Upper lobe of left lung (tissue), 4 donors: ENCODE measurements at regions not wholly inside any gene's neighbourhood (a gene's known extent, or its start where the extent isn't known, plus 50 kb on each side); places are given as distances from the start of the nearest gene placed in this dataset.

Source experiments
- CTCF ChIP-seq, 6 experiments: fragments of 450-650 bp in 4 of 6; fragments of 200-600 bp in 2 of 6; sonication (generic) in 2 of 6; IDR thresholded peaks; one replicate each; pipeline ENCODE4 v1.5.1; 2016 to 2019; ENCODE audit warnings: antibody characterized with exemption in 6 of 6
- EP300 ChIP-seq, 4 donors: sonication (generic); formaldehyde crosslinking; IDR thresholded peaks; one replicate each; pipeline ENCODE4 v1.5.1; 2017; ENCODE audit warnings: antibody characterized with exemption in 4 of 4, control low read depth in 2 of 4
- POLR2A ChIP-seq, 4 donors: fragments of 450-650 bp; IDR thresholded peaks; one replicate each; pipeline ENCODE4 v1.5.1; 2016 to 2017; ENCODE audit warnings: antibody characterized with exemption in 4 of 4, mild to moderate bottlenecking in 2 of 4

GRCh38 chr4:38511702-38512101, 152.3 kb upstream of the KLF3 start:
- TF ChIP-seq CTCF (IDR thresholded peaks at IDR 0.05) (no peak), EP300 (IDR thresholded peaks at IDR 0.05) (no peak), POLR2A (IDR thresholded peaks at IDR 0.05) (no peak)
